ENCODE measurements at regions not wholly inside any gene's neighbourhood (a gene's known extent, or its start where the extent isn't known, plus 50 kb on each side); places are given as distances from the start of the nearest gene placed in this dataset.

GRCh38 chr22:49191506-49191980 lies 636.1 kb downstream of the BRD1 start:
- Histone ChIP-seq H3K9me3 (ENCODE audit: control insufficient read depth in 1 of 2, insufficient read depth in 1 of 2, low read depth in 1 of 2, low read length in 2 of 2) (peaks cover 0 to 6% of the 10 kb centered on the region in 2 experiments; a peak in 1 of 4 replicates), H3K9me2 (ENCODE audit: insufficient read depth) (no peaks in the 10 kb centered on the region), H3K79me2 (ENCODE audit: insufficient read depth, low read length) (no peaks in the 10 kb centered on the region), H3K4me2 (ENCODE audit: low read length) (no peak overlapping the region), H3K27ac (ENCODE audit: low read depth, low read length) (no peak overlapping the region), H3K27me3 (ENCODE audit: insufficient read depth, low read length) (0 out of 2 replicates have a peak, but pooled peaks cover 8% of the 10 kb centered on the region), H3K4me3 (replicated peaks in 1 of 2; ENCODE audit: low read depth in 1 of 2, low read length in 2 of 2) (no peak overlapping the region), H3K9ac (ENCODE audit: low read length) (no peak overlapping the region), H3K36me3 (ENCODE audit: control insufficient read depth in 1 of 2, insufficient read depth in 2 of 2, low read length in 2 of 2) (no peaks in the 10 kb centered on the region), H3K4me1 (ENCODE audit: control insufficient read depth in 1 of 2, insufficient read depth in 2 of 2, low read length in 2 of 2) (peaks cover 0 to 9% of the 10 kb centered on the region in 2 experiments; a peak in 2 of 4 replicates), H2AFZ (ENCODE audit: low read depth, low read length, poor library complexity, severe bottlenecking) (no peak overlapping the region), H4K20me1 (ENCODE audit: insufficient read depth) (no peaks in the 10 kb centered on the region)
- no TSS peak for BruUV-seq (replicated peaks)
- RAD21 ChIA-PET (ENCODE audit: low non-redundant PET in 1 of 2, low total read pairs in 2 of 2, uncharacterized antibody in 2 of 2, unreplicated experiment in 2 of 2): no interaction called here
- DNase-seq (ENCODE audit: low read depth, low spot score): no peak
- CTCF ChIA-PET: no interaction called here
- POLR2A ChIA-PET: no interaction called here
- TF ChIP-seq CEBPB (IDR thresholded peaks at IDR 0.05; ENCODE audit: low read depth): no peak
- no peak for TF ChIP-seq SIN3A (IDR thresholded peaks at IDR 0.05; ENCODE audit: low read depth)
- TF ChIP-seq ATF3 (IDR thresholded peaks at IDR 0.05): no peak
- no peak for TF ChIP-seq EZH2phosphoT487 (IDR thresholded peaks at IDR 0.05; ENCODE audit: borderline replicate concordance)
- no peak for TF ChIP-seq SP1 (IDR thresholded peaks at IDR 0.05; ENCODE audit: low read depth)
- no peak for TF ChIP-seq EZH2 (IDR thresholded peaks at IDR 0.05)
- TF ChIP-seq JUND (IDR thresholded peaks at IDR 0.05): no peak
- TF ChIP-seq ZNF274 (IDR thresholded peaks at IDR 0.05; ENCODE audit: low read depth, low read length): no peak
- no peak for TF ChIP-seq POLR2AphosphoS5 (IDR thresholded peaks at IDR 0.05; ENCODE audit: low read depth, low read length)
- no peak for TF ChIP-seq ZFX (IDR thresholded peaks at IDR 0.05)
- TF ChIP-seq SRF (IDR thresholded peaks at IDR 0.05; ENCODE audit: low read depth): no peak
- no peak for ATAC-seq
- intact Hi-C loops (cut with micrococcal nuclease): no loop called here

GRCh38 chr22:49190816-49191505 lies 636.7 kb downstream of the BRD1 start:
- intact Hi-C loops (cut with micrococcal nuclease): no loop called here
- ATAC-seq (no peak), DNase-seq (ENCODE audit: low read depth, low spot score) (no peak)
- no peak overlapping the region for H3K4me3 ChIP-seq (replicated peaks in 1 of 2; ENCODE audit: low read depth in 1 of 2, low read length in 2 of 2)
- POLR2A ChIA-PET: no interaction called here
- CTCF ChIA-PET: no interaction called here
- TF ChIP-seq ZBTB33 (IDR thresholded peaks at IDR 0.05; ENCODE audit: extremely low read depth, insufficient replicate concordance, low read length): no peak
- H3K27ac ChIP-seq (ENCODE audit: low read depth, low read length): no peak overlapping the region
- no peak overlapping the region for H3K4me2 ChIP-seq (ENCODE audit: low read length)
- H3K36me3 ChIP-seq (ENCODE audit: control insufficient read depth in 1 of 2, insufficient read depth in 2 of 2, low read length in 2 of 2): no peaks in the 10 kb centered on the region
- peaks cover 0 to 6% of the 10 kb centered on the region in 2 experiments; a peak in 1 of 4 replicates for H3K9me3 ChIP-seq (ENCODE audit: control insufficient read depth in 1 of 2, insufficient read depth in 1 of 2, low read depth in 1 of 2, low read length in 2 of 2)
- H3K9ac ChIP-seq (ENCODE audit: low read length): no peak overlapping the region
- no peaks in the 10 kb centered on the region for H3K9me2 ChIP-seq (ENCODE audit: insufficient read depth)
- RAD21 ChIA-PET (ENCODE audit: low non-redundant PET in 1 of 2, low total read pairs in 2 of 2, uncharacterized antibody in 2 of 2, unreplicated experiment in 2 of 2): no interaction called here
- H4K20me1 ChIP-seq (ENCODE audit: insufficient read depth): no peaks in the 10 kb centered on the region
- no peaks in the 10 kb centered on the region for H3K79me2 ChIP-seq (ENCODE audit: insufficient read depth, low read length)
- no peak overlapping the region for H2AFZ ChIP-seq (ENCODE audit: low read depth, low read length, poor library complexity, severe bottlenecking)
- H3K4me1 ChIP-seq (ENCODE audit: control insufficient read depth in 1 of 2, insufficient read depth in 2 of 2, low read length in 2 of 2): peaks cover 0 to 9% of the 10 kb centered on the region in 2 experiments; a peak in 2 of 4 replicates
- 0 out of 2 replicates have a peak, but pooled peaks cover 8% of the 10 kb centered on the region for H3K27me3 ChIP-seq (ENCODE audit: insufficient read depth, low read length)
- no TSS peak for BruUV-seq (replicated peaks)
